Tibial nerve (tissue), 4 donors: ENCODE measurements at regions not wholly inside any gene's neighbourhood (a gene's known extent, or its start where the extent isn't known, plus 50 kb on each side); places are given as distances from the start of the nearest gene placed in this dataset.

Experiments
- EP300 ChIP-seq, 2 donors: sonication (generic); formaldehyde crosslinking; IDR thresholded peaks; one replicate each; pipeline ENCODE4 v1.6.1; 2017; ENCODE audit warnings: antibody characterized with exemption in 2 of 2, mild to moderate bottlenecking in 1 of 2
- POLR2A ChIP-seq, 2 donors: fragments of 450-650 bp; IDR thresholded peaks; one replicate each; pipeline ENCODE4 v1.6.1; 2017; ENCODE audit warnings: antibody characterized with exemption in 2 of 2, mild to moderate bottlenecking in 2 of 2, moderate library complexity in 2 of 2
- TF ChIP-seq, protein P1 (sequence below), 5 experiments: fragments of 200-600 bp in 3 of 5; fragments of 450-650 bp in 2 of 5; sonication (generic) in 3 of 5; IDR thresholded peaks; one replicate each; pipeline ENCODE4 v1.5.1; 2016 to 2019; ENCODE audit warnings: antibody characterized with exemption in 5 of 5, mild to moderate bottlenecking in 3 of 5, moderate library complexity in 2 of 5

DNA sequence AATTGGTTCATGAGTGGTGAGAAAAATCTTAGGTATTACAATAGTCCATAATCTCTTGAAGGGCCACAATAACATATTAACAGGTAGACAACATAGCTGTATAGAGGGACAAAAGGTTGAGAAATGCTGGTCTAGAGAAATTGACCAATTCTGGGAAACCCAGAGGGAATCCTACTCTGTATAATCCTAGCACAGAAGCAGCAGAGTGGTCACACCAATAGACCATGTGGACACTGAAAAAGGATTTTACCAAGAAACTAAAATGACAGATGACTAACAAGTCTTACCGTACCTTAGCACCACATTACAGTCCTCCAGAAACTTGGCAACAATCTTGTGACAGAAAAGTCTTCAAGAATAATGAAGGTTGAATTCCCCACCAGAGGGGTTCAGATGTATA is 169.1 kb upstream of the PCDH18 start:
- TF ChIP-seq, protein P1, sequence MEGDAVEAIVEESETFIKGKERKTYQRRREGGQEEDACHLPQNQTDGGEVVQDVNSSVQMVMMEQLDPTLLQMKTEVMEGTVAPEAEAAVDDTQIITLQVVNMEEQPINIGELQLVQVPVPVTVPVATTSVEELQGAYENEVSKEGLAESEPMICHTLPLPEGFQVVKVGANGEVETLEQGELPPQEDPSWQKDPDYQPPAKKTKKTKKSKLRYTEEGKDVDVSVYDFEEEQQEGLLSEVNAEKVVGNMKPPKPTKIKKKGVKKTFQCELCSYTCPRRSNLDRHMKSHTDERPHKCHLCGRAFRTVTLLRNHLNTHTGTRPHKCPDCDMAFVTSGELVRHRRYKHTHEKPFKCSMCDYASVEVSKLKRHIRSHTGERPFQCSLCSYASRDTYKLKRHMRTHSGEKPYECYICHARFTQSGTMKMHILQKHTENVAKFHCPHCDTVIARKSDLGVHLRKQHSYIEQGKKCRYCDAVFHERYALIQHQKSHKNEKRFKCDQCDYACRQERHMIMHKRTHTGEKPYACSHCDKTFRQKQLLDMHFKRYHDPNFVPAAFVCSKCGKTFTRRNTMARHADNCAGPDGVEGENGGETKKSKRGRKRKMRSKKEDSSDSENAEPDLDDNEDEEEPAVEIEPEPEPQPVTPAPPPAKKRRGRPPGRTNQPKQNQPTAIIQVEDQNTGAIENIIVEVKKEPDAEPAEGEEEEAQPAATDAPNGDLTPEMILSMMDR (IDR thresholded peaks at IDR 0.05) = no peak
- no peak for TF ChIP-seq POLR2A (IDR thresholded peaks at IDR 0.05)
- TF ChIP-seq EP300 (IDR thresholded peaks at IDR 0.05) = no peak
